A549 (cell line): ENCODE measurements at regions not wholly inside any gene's neighbourhood (a gene's known extent, or its start where the extent isn't known, plus 50 kb on each side); places are given as distances from the start of the nearest gene placed in this dataset.

Experiments used
- ATAC-seq, 2 experiments: fragments of 200-7000 bp in 1 of 2; fragments of >200 bp in 1 of 2; cut with Nextera tagmentation in 1 of 2; cut with Tn5 transposase in 1 of 2; 3 replicates each; pipeline versions ENCODE4 v1.8.0 to v1.9.1; 2018 to 2020; ENCODE audit warnings: mild to moderate bottlenecking in 1 of 2, moderate library complexity in 1 of 2
- CTCF ChIA-PET: fragments of 300-600 bp; sonication (Branson Sonifier 250); formaldehyde crosslinking; extraction: SDS; loops from one replicate; lab custom pipeline; 2021; ENCODE audit warnings: antibody characterized with exemption, inconsistent platforms; lab: Yijun Ruan, JAX
- POLR2A ChIA-PET: fragments of 350-600 bp; formaldehyde crosslinking; extraction: SDS; loops from one replicate; lab custom pipeline; 2021; ENCODE audit warnings: antibody characterized with exemption, inconsistent platforms; lab: Yijun Ruan, JAX
- DNase-seq, 2 experiments: peaks; one replicate each; pipeline versions ENCODE4 v3.0.0 to v3.0.0-alpha.2; 2011 to 2016; ENCODE audit warnings: low read depth in 1 of 2, low spot score in 1 of 2
- FAIRE-seq: peaks from 2 replicates; lab custom pipeline; 2011; peaks lifted over from hg19 to GRCh38; lab: Jason Lieb, UNC
- H3K27ac ChIP-seq, 2 experiments: fragments of >200 bp; sonication (Bioruptor Twin); formaldehyde crosslinking; 3 replicates each; pipeline ENCODE4 v1.5.1; 2016 to 2017
- H3K4me1 ChIP-seq: fragments of >200 bp; sonication (Bioruptor Twin); formaldehyde crosslinking; 3 replicates; pipeline ENCODE4 v1.6.1; 2016
- H3K4me2 ChIP-seq: fragments of >200 bp; sonication (Bioruptor Twin); formaldehyde crosslinking; 3 replicates; pipeline ENCODE4 v1.6.1; 2016
- H3K4me3 ChIP-seq: fragments of >200 bp; sonication (Bioruptor Twin); formaldehyde crosslinking; 3 replicates; pipeline ENCODE4 v1.5.1; 2016
- H3K9me3 ChIP-seq: fragments of >200 bp; sonication (Bioruptor Twin); formaldehyde crosslinking; 3 replicates; pipeline ENCODE4 v1.6.1; 2016
- ATOH8 ChIP-seq: fragments of 250-450 bp; sonication (Bioruptor Pico); IDR thresholded peaks from 2 replicates; pipeline ENCODE4 v1.5.0; 2020; ENCODE audit warnings: low read depth, mild to moderate bottlenecking, moderate library complexity
- CHD2 ChIP-seq: fragments of 150-350 bp; IDR thresholded peaks from 2 replicates; pipeline ENCODE4 v1.6.1; 2014; ENCODE audit warnings: low read length; ENCODE audit not compliant: partially characterized antibody
- CTCF ChIP-seq: fragments of >200 bp; sonication (Bioruptor Twin); formaldehyde crosslinking; IDR thresholded peaks from 3 replicates; pipeline ENCODE4 v1.5.1; 2016
- EHF ChIP-seq: fragments of 250-450 bp; sonication (Bioruptor Pico); IDR thresholded peaks from 2 replicates; pipeline ENCODE4 v1.5.0; 2020; ENCODE audit warnings: mild to moderate bottlenecking
- ELK1 ChIP-seq: fragments of 150-350 bp; IDR thresholded peaks from 2 replicates; pipeline ENCODE4 v1.6.1; 2014; ENCODE audit warnings: low read depth, mild to moderate bottlenecking, low read length
- FOXS1 ChIP-seq: fragments of 250-450 bp; sonication (Bioruptor Pico); IDR thresholded peaks from 2 replicates; pipeline ENCODE4 v1.5.0; 2020; ENCODE audit warnings: mild to moderate bottlenecking, moderate library complexity
- GATA3 ChIP-seq: IDR thresholded peaks from 2 replicates; pipeline ENCODE4 v1.6.1; 2012; ENCODE audit warnings: borderline replicate concordance
- HES2 ChIP-seq: fragments of >200 bp; sonication (Bioruptor Twin); formaldehyde crosslinking; IDR thresholded peaks from 2 replicates; pipeline ENCODE4 v1.6.1; 2016
- HOXB5 ChIP-seq: fragments of 250-450 bp; sonication (Bioruptor Pico); IDR thresholded peaks from 2 replicates; pipeline ENCODE4 v1.5.0; 2020; ENCODE audit warnings: mild to moderate bottlenecking, moderate library complexity
- MAFK ChIP-seq: fragments of 450-650 bp; IDR thresholded peaks from 2 replicates; pipeline ENCODE4 v1.6.1; 2014; ENCODE audit not compliant: partially characterized antibody
- MYC ChIP-seq: IDR thresholded peaks from 2 replicates; pipeline ENCODE4 v1.6.1; 2012; ENCODE audit warnings: mild to moderate bottlenecking, inconsistent platforms, low read length, improper control_type of control experiment, borderline replicate concordance
- RAD21 ChIP-seq, 2 experiments: fragments of >200 bp in 1 of 2; sonication (Bioruptor Twin) in 1 of 2; formaldehyde crosslinking in 1 of 2; IDR thresholded peaks in 1 of 2; conservative IDR thresholded peaks in 1 of 2; 2 replicates in 1 of 2; 3 replicates in 1 of 2; pipeline ENCODE4 v1.6.1; 2012 to 2018; ENCODE audit warnings: inconsistent platforms in 1 of 2
- REST ChIP-seq: fragments of 200-600 bp; sonication (generic); IDR thresholded peaks from 2 replicates; pipeline ENCODE4 v1.6.1; 2016; ENCODE audit warnings: antibody characterized with exemption, mild to moderate bottlenecking, moderate library complexity
- RFX5 ChIP-seq: fragments of 450-650 bp; IDR thresholded peaks from 2 replicates; pipeline ENCODE4 v1.7.1; 2014; ENCODE audit warnings: antibody characterized with exemption, mild to moderate bottlenecking, moderate library complexity
- RNF2 ChIP-seq: fragments of 200-600 bp; sonication (generic); IDR thresholded peaks from 2 replicates; pipeline ENCODE4 v1.6.1; 2016; ENCODE audit warnings: low read depth, mild to moderate bottlenecking, antibody characterized with exemption, moderate library complexity, borderline replicate concordance
- SREBF2 ChIP-seq: fragments of 450-650 bp; IDR thresholded peaks from 2 replicates; pipeline ENCODE4 v1.6.1; 2014; ENCODE audit warnings: mild to moderate bottlenecking, moderate library complexity
- TFCP2L1 ChIP-seq: fragments of 250-450 bp; sonication (Bioruptor Pico); IDR thresholded peaks from 2 replicates; pipeline ENCODE4 v1.5.0; 2021; ENCODE audit warnings: mild to moderate bottlenecking
- USF2 ChIP-seq: fragments of 450-650 bp; IDR thresholded peaks from 2 replicates; pipeline ENCODE4 v1.6.1; 2014; ENCODE audit warnings: antibody characterized with exemption
- ZC3H11A ChIP-seq: fragments of 450-650 bp; IDR thresholded peaks from 2 replicates; pipeline ENCODE4 v1.6.1; 2014; ENCODE audit warnings: antibody characterized with exemption, mild to moderate bottlenecking
- ZSCAN20 ChIP-seq: fragments of 250-450 bp; sonication (Bioruptor Pico); IDR thresholded peaks from 2 replicates; pipeline ENCODE4 v1.8.0; 2022; ENCODE audit warnings: mild to moderate bottlenecking, moderate library complexity
- WGBS: methylation state at CpG from one replicate; pipeline ENCODE4 v1.1.6; 2017; ENCODE audit errors: missing lambda C conversion rate; 5-methylcytosine and 5-hydroxymethylcytosine counted together

GRCh38 chr21:16974060-16974459 is 538.8 kb upstream of the CXADR start:
- Histone ChIP-seq H3K4me1 (no peaks in the 10 kb centered on the region), H3K4me3 (no peak overlapping the region), H3K4me2 (no peak overlapping the region), H3K9me3 (no peaks in the 10 kb centered on the region), H3K27ac (no peak overlapping the region)
- POLR2A ChIA-PET = no interaction called here
- CTCF ChIA-PET = no interaction called here
- no peak for TF ChIP-seq HOXB5 (CRISPR knock-in tag)
- FAIRE-seq (no peak), DNase-seq (no peak), ATAC-seq (no peak)
- 61% methylated on average over 8 of the region's 8 CpGs for WGBS

GRCh38 chr21:16976193-16976592 is 536.6 kb upstream of the CXADR start:
- FAIRE-seq (no peak), ATAC-seq (no peak)
- Histone ChIP-seq H3K27ac (no peak overlapping the region), H3K4me2 (no peak overlapping the region)
- POLR2A ChIA-PET = no interaction called here
- WGBS = 42% methylated on average over 2 of the region's 2 CpGs
- TF ChIP-seq EHF (CRISPR knock-in tag) = no peak
- TF ChIP-seq RNF2 = no peak
- TF ChIP-seq USF2 = no peak
- TF ChIP-seq MYC = no peak
- no peak for TF ChIP-seq ATOH8 (CRISPR knock-in tag)
- no peak for TF ChIP-seq ELK1
- no peak for TF ChIP-seq HES2
- no peak for TF ChIP-seq SREBF2
- no peak for TF ChIP-seq CHD2
- no peak for TF ChIP-seq TFCP2L1 (CRISPR knock-in tag)
- no peak for TF ChIP-seq GATA3
- TF ChIP-seq RAD21 (conservative IDR thresholded peaks at IDR 0.05 in 1 of 2, IDR thresholded peaks at IDR 0.05 in 1 of 2) = no peak
- TF ChIP-seq ZSCAN20 = no peak
- TF ChIP-seq REST = no peak
- no peak for TF ChIP-seq RFX5
- no peak for TF ChIP-seq CTCF
- TF ChIP-seq FOXS1 (CRISPR knock-in tag) = no peak
- no peak for TF ChIP-seq MAFK
- no peak for TF ChIP-seq ZC3H11A
- TF ChIP-seq, all 56 proteins: peak for 0
- CTCF ChIA-PET = no interaction called here
- no peaks in the 10 kb centered on the region for H3K4me1 ChIP-seq
- DNase-seq = no peak
- no peak overlapping the region for H3K4me3 ChIP-seq
- no peaks in the 10 kb centered on the region for H3K9me3 ChIP-seq
